GM12878 (cell line): ENCODE measurements at regions not wholly inside any gene's neighbourhood (a gene's known extent, or its start where the extent isn't known, plus 50 kb on each side); places are given as distances from the start of the nearest gene placed in this dataset.

Experiments used
- ATAC-seq: fragments of 200-7000 bp; cut with Tn5 transposase; 3 replicates; pipeline ENCODE4 v1.9.1; 2020; ENCODE audit warnings: mild to moderate bottlenecking, moderate library complexity
- BruUV-seq: library from RNA; stranded (reverse); fragments of 400-500 nt; replicated peaks from 2 replicates; lab custom pipeline; 2021; lab: Mats Ljungman, UMichigan
- CTCF ChIA-PET: fragments of 300-600 bp; sonication (Branson Sonifier 250); formaldehyde crosslinking; extraction: SDS; loops from one replicate; lab custom pipeline; 2021; ENCODE audit warnings: inconsistent platforms; lab: Yijun Ruan, JAX
- POLR2A ChIA-PET: fragments of 350-600 bp; formaldehyde crosslinking; extraction: SDS; loops from one replicate; lab custom pipeline; 2021; ENCODE audit warnings: inconsistent platforms; lab: Charles Lee
- RAD21 ChIA-PET: fragments of 300-600 bp; sonication (Branson Sonifier 250); formaldehyde crosslinking; loops from one replicate; lab custom pipeline; 2023; ENCODE audit warnings: antibody characterized with exemption; ENCODE audit not compliant: unreplicated experiment; lab: Charles Lee
- SMC1A ChIA-PET: fragments of 300-600 bp; sonication (Branson Sonifier 250); formaldehyde crosslinking; loops from one replicate; lab custom pipeline; 2023; ENCODE audit not compliant: unreplicated experiment, uncharacterized antibody; lab: Charles Lee
- DNase-seq: peaks from one replicate; pipeline ENCODE4 v3.0.0-alpha.2; 2011; ENCODE audit warnings: low read depth, low spot score
- FAIRE-seq: peaks from 3 replicates; lab custom pipeline; 2011; peaks lifted over from hg19 to GRCh38; lab: Jason Lieb, UNC
- H2AFZ ChIP-seq: 2 replicates; pipeline ENCODE4 v1.6.0; 2011; ENCODE audit warnings: low read depth, low read length, control low read depth; ENCODE audit not compliant: control insufficient read depth
- H3K27ac ChIP-seq: 2 replicates; pipeline ENCODE4 v1.5.1; 2011; ENCODE audit warnings: control low read depth; ENCODE audit not compliant: control insufficient read depth, insufficient read depth
- H3K27me3 ChIP-seq, 2 experiments: replicated peaks in 1 of 2; 2 replicates each; pipeline versions ENCODE4 v1.6.0 to v1.6.1; 2011; ENCODE audit warnings: low read length in 1 of 2; ENCODE audit not compliant: control insufficient read depth in 2 of 2, insufficient read depth in 2 of 2
- H3K36me3 ChIP-seq, 2 experiments: 2 replicates each; pipeline ENCODE4 v1.5.1; 2011; ENCODE audit warnings: low read length in 1 of 2; ENCODE audit not compliant: control insufficient read depth in 2 of 2, insufficient read depth in 2 of 2
- H3K4me1 ChIP-seq: 2 replicates; pipeline ENCODE4 v1.6.1; 2011; ENCODE audit warnings: mild to moderate bottlenecking, low read length, moderate library complexity, mixed read lengths; ENCODE audit not compliant: control insufficient read depth, insufficient read depth
- H3K4me2 ChIP-seq: 2 replicates; pipeline ENCODE4 v1.6.0; 2011; ENCODE audit warnings: control low read depth; ENCODE audit not compliant: control insufficient read depth, insufficient read depth
- H3K4me3 ChIP-seq: fragments of 200-600 bp; sonication (generic); 2 replicates; pipeline ENCODE4 v1.5.1; 2016
- H3K79me2 ChIP-seq: 2 replicates; pipeline ENCODE4 v1.6.0; 2011; ENCODE audit warnings: low read length; ENCODE audit not compliant: control insufficient read depth, insufficient read depth
- H3K9ac ChIP-seq: 2 replicates; pipeline ENCODE4 v1.8.0; 2011; ENCODE audit warnings: low read length, control low read depth, mixed read lengths; ENCODE audit not compliant: control insufficient read depth, insufficient read depth
- H3K9me3 ChIP-seq: replicated peaks from 3 replicates; pipeline ENCODE4 v1.5.1; 2011; ENCODE audit warnings: mild to moderate bottlenecking, low read length; ENCODE audit not compliant: control insufficient read depth, insufficient read depth
- H4K20me1 ChIP-seq: 2 replicates; pipeline ENCODE4 v1.6.0; 2011; ENCODE audit not compliant: control insufficient read depth, insufficient read depth
- EZH2 ChIP-seq: IDR thresholded peaks from 2 replicates; pipeline ENCODE4 v1.6.1; 2012; ENCODE audit warnings: low read depth, mild to moderate bottlenecking, control low read depth, inconsistent platforms, low read length, borderline replicate concordance; ENCODE audit not compliant: control insufficient read depth
- FOS ChIP-seq: IDR thresholded peaks from 3 replicates; pipeline ENCODE4 v1.6.1; 2011; ENCODE audit warnings: borderline replicate concordance; ENCODE audit not compliant: insufficient read length; ENCODE audit errors: extremely low read depth
- MXI1 ChIP-seq: fragments of 150-350 bp; IDR thresholded peaks from 2 replicates; pipeline ENCODE4 v1.6.1; 2011; ENCODE audit warnings: low read depth, mild to moderate bottlenecking, inconsistent platforms, low read length, improper control_type of control experiment
- SMARCA5 ChIP-seq: fragments of 450-650 bp; IDR thresholded peaks from 2 replicates; pipeline ENCODE4 v1.6.1; 2017; ENCODE audit warnings: mild to moderate bottlenecking
- SRF ChIP-seq, 2 experiments: IDR thresholded peaks; 2 replicates each; pipeline ENCODE4 v1.6.1; 2011; ENCODE audit warnings: low read depth in 2 of 2, low read length in 2 of 2, mild to moderate bottlenecking in 1 of 2, moderate library complexity in 1 of 2
- TCF12 ChIP-seq: IDR thresholded peaks from 2 replicates; pipeline ENCODE4 v1.6.1; 2011; ENCODE audit warnings: low read depth, mild to moderate bottlenecking, low read length
- ZNF217 ChIP-seq: fragments of 450-650 bp; IDR thresholded peaks from 2 replicates; pipeline ENCODE4 v1.6.1; 2017; ENCODE audit warnings: antibody characterized with exemption, mild to moderate bottlenecking
- ZNF24 ChIP-seq: fragments of 450-650 bp; IDR thresholded peaks from 2 replicates; pipeline ENCODE4 v1.6.1; 2017; ENCODE audit warnings: antibody characterized with exemption, mild to moderate bottlenecking
- WGBS: methylation state at CpG from one replicate; pipeline ENCODE4 v1.1.6; 2016; ENCODE audit warnings: low lambda C conversion rate; ENCODE audit not compliant: insufficient replicate concordance, insufficient coverage; ENCODE audit errors: missing lambda C conversion rate; 5-methylcytosine and 5-hydroxymethylcytosine counted together
- in situ Hi-C: fragments of 300-500 bp; cut with MboI; formaldehyde crosslinking; loops from 9 replicates; pipeline ENCODE4 v1.14.3; 2018; ENCODE audit warnings: mixed read lengths
- intact Hi-C: fragments of 100-400 bp; cut with micrococcal nuclease; formaldehyde crosslinking; loops from one replicate; pipeline ENCODE4 v1.14.2; 2022; ENCODE audit not compliant: unreplicated experiment
- TF ChIP-seq, protein P1 (sequence below): fragments of 450-650 bp; IDR thresholded peaks from 2 replicates; pipeline ENCODE4 v1.6.1; 2017; ENCODE audit warnings: low read depth, mild to moderate bottlenecking, moderate library complexity
- TF ChIP-seq, protein P2 (sequence below): fragments of 450-650 bp; IDR thresholded peaks from 2 replicates; pipeline ENCODE4 v1.6.1; 2018; ENCODE audit warnings: borderline replicate concordance, mild to moderate bottlenecking; ENCODE audit not compliant: partially characterized antibody
- TF ChIP-seq, protein P3 (sequence below): fragments of 450-650 bp; IDR thresholded peaks from 2 replicates; pipeline ENCODE4 v1.6.1; 2017; ENCODE audit warnings: borderline replicate concordance

DNA sequence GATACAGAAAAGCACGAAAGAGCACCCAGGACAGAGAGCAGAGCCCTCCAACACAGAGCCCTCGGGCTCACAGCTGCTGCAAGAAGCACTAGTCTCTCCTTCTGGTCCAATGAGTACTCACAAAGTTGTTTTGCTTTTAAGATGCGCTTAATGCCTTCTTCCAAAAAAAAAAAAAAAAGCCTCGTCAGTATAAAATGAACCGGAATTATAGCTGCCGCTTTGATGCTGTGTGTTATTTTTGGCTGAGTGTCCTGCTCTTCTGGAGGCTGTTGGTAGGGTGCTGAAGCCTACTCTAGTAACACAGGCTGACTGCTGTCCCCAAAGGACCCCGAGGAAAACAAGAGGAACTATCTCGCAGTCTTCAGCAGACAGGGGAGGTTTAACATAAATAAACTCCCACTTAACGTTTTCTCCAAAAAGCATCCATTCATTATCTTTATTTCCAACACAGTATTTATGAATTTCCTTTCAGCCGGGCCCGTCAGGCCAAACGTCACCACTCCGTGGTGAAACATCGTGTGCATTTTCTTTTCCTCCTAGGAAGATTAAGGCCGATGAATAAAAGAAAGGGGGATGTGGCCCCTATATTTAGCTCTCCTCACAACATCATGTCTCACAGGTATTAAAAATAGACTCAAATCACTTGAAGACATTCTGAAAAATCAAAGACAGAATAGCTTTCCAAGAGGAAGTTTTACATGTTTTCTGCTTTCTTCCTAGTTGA lies 213.7 kb upstream of the PPARGC1A start:
- H3K4me1 ChIP-seq = no peaks in the 10 kb centered on the region
- intact Hi-C loops (no loop called here), in situ Hi-C loops (no loop called here)
- H3K27ac ChIP-seq = no peak overlapping the region
- H3K4me3 ChIP-seq = no peak overlapping the region
- 47% methylated on average over 15 of the region's 15 CpGs for WGBS
- TF ChIP-seq, protein P1, sequence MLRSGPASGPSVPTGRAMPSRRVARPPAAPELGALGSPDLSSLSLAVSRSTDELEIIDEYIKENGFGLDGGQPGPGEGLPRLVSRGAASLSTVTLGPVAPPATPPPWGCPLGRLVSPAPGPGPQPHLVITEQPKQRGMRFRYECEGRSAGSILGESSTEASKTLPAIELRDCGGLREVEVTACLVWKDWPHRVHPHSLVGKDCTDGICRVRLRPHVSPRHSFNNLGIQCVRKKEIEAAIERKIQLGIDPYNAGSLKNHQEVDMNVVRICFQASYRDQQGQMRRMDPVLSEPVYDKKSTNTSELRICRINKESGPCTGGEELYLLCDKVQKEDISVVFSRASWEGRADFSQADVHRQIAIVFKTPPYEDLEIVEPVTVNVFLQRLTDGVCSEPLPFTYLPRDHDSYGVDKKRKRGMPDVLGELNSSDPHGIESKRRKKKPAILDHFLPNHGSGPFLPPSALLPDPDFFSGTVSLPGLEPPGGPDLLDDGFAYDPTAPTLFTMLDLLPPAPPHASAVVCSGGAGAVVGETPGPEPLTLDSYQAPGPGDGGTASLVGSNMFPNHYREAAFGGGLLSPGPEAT = no peak
- DNase-seq (no peak), ATAC-seq (no peak), FAIRE-seq (no peak)
- BruUV-seq = no TSS peak
- H3K9ac ChIP-seq = no peak overlapping the region
- RAD21 ChIA-PET = no interaction called here
- H3K4me2 ChIP-seq = no peak overlapping the region
- H4K20me1 ChIP-seq = no peaks in the 10 kb centered on the region
- POLR2A ChIA-PET = no interaction called here
- SMC1A ChIA-PET = interaction anchor here (1.7 kb wide), 1 partner anchor 9 kb away, joined by 5 read pairs; no protein-coding TSS in a partner anchor
- H3K9me3 ChIP-seq = no peaks in the 10 kb centered on the region
- H3K27me3 ChIP-seq = no peaks in the 10 kb centered on the region
- no peaks in the 10 kb centered on the region for H3K36me3 ChIP-seq
- H2AFZ ChIP-seq = no peak overlapping the region
- CTCF ChIA-PET = interaction anchor here (1.2 kb wide), 1 partner anchor 13 kb away, joined by 3 read pairs; no protein-coding TSS in a partner anchor
- H3K79me2 ChIP-seq = no peaks in the 10 kb centered on the region

DNA sequence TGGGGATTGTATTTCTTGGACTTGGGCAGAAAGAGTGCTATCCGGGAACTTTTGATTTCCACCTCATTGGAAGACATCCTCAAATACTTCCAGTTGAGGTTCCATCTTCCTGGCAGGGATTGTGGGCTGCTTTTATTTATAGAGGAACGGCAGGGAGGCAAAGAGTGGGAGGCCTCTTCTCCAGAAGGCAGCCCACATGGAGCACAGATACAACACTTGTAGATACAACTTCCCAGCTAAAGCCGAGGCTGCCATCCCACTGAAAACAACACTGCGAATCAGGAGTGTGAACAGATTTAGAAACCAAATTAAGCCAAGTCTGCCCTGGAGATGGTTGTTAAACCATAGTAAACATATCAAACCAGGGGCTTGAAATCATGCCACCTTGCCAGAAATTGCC lies 212.8 kb upstream of the PPARGC1A start:
- no peak for DNase-seq
- WGBS = 21% methylated on average over 4 of the region's 4 CpGs
- no peak overlapping the region for H3K4me3 ChIP-seq
- SMC1A ChIA-PET = no interaction called here
- H3K9ac ChIP-seq = no peak overlapping the region
- RAD21 ChIA-PET = no interaction called here
- no peaks in the 10 kb centered on the region for H3K36me3 ChIP-seq
- CTCF ChIA-PET = interaction anchor here (1.2 kb wide), 1 partner anchor 14 kb away, joined by 3 read pairs; no protein-coding TSS in a partner anchor
- ATAC-seq = no peak
- no TSS peak for BruUV-seq
- FAIRE-seq = no peak
- in situ Hi-C loops = no loop called here
- no peaks in the 10 kb centered on the region for H4K20me1 ChIP-seq
- no peaks in the 10 kb centered on the region for H3K27me3 ChIP-seq
- H3K27ac ChIP-seq = no peak overlapping the region
- H3K4me1 ChIP-seq = no peaks in the 10 kb centered on the region
- intact Hi-C loops = no loop called here
- no peaks in the 10 kb centered on the region for H3K79me2 ChIP-seq
- POLR2A ChIA-PET = no interaction called here
- no peak overlapping the region for H2AFZ ChIP-seq
- no peaks in the 10 kb centered on the region for H3K9me3 ChIP-seq
- H3K4me2 ChIP-seq = no peak overlapping the region
- TF ChIP-seq SMARCA5 = no peak
- TF ChIP-seq, protein P2, sequence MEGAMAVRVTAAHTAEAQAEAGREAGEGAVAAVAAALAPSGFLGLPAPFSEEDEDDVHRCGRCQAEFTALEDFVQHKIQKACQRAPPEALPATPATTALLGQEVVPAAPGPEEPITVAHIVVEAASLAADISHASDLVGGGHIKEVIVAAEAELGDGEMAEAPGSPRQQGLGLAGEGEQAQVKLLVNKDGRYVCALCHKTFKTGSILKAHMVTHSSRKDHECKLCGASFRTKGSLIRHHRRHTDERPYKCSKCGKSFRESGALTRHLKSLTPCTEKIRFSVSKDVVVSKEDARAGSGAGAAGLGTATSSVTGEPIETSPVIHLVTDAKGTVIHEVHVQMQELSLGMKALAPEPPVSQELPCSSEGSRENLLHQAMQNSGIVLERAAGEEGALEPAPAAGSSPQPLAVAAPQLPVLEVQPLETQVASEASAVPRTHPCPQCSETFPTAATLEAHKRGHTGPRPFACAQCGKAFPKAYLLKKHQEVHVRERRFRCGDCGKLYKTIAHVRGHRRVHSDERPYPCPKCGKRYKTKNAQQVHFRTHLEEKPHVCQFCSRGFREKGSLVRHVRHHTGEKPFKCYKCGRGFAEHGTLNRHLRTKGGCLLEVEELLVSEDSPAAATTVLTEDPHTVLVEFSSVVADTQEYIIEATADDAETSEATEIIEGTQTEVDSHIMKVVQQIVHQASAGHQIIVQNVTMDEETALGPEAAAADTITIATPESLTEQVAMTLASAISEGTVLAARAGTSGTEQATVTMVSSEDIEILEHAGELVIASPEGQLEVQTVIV = no peak
- no peak for TF ChIP-seq TCF12
- no peak for TF ChIP-seq MXI1
- TF ChIP-seq SRF (IDR thresholded peaks at IDR 0.05; ENCODE audit: low read depth in 2 of 2, low read length in 2 of 2) = no peak
- TF ChIP-seq FOS = no peak
- TF ChIP-seq ZNF24 = no peak
- TF ChIP-seq, protein P3, sequence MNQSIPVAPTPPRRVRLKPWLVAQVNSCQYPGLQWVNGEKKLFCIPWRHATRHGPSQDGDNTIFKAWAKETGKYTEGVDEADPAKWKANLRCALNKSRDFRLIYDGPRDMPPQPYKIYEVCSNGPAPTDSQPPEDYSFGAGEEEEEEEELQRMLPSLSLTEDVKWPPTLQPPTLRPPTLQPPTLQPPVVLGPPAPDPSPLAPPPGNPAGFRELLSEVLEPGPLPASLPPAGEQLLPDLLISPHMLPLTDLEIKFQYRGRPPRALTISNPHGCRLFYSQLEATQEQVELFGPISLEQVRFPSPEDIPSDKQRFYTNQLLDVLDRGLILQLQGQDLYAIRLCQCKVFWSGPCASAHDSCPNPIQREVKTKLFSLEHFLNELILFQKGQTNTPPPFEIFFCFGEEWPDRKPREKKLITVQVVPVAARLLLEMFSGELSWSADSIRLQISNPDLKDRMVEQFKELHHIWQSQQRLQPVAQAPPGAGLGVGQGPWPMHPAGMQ = no peak
- no peak for TF ChIP-seq ZNF217
- TF ChIP-seq EZH2 = no peak
